Glomerular visceral epithelial cell (primary cell): ENCODE measurements at regions not wholly inside any gene's neighbourhood (a gene's known extent, or its start where the extent isn't known, plus 50 kb on each side); places are given as distances from the start of the nearest gene placed in this dataset.

Experiments
- DNase-seq: peaks from one replicate; pipeline ENCODE4 v3.0.0-alpha.2; 2016; ENCODE audit errors: extremely low spot score

GRCh38 chr6:91812596-91813274 is 1225.9 kb upstream of the MAP3K7 start:
- DNase-seq: no peak

- no peak for DNase-seq
Observed at GRCh38 chr6:91804981-91805380, 1218.1 kb upstream of the MAP3K7 start.

- no peak for DNase-seq
Observed at GRCh38 chr6:91802431-91802830, 1215.6 kb upstream of the MAP3K7 start.

GRCh38 chr6:91796603-91797002 is 1209.7 kb upstream of the MAP3K7 start:
- DNase-seq: no peak

GRCh38 chr6:91788501-91788900 is 1201.6 kb upstream of the MAP3K7 start:
- no peak for DNase-seq

GRCh38 chr6:91786474-91787184 is 1199.8 kb upstream of the MAP3K7 start:
- DNase-seq: no peak

- no peak for DNase-seq
Observed at GRCh38 chr6:91782802-91783201, 1195.9 kb upstream of the MAP3K7 start.

- no peak for DNase-seq
Observed at GRCh38 chr6:91781946-91782345, 1195.1 kb upstream of the MAP3K7 start.

- no peak for DNase-seq
Observed at GRCh38 chr6:91780270-91780669, 1193.4 kb upstream of the MAP3K7 start.

- DNase-seq: no peak
Observed at GRCh38 chr6:91761621-91762020, 1174.7 kb upstream of the MAP3K7 start.

- DNase-seq: no peak
Observed at GRCh38 chr6:91754691-91755090, 1167.8 kb upstream of the MAP3K7 start.

- no peak for DNase-seq
Observed at GRCh38 chr6:91751526-91751925, 1164.7 kb upstream of the MAP3K7 start.

GRCh38 chr6:91744566-91744965 is 1157.7 kb upstream of the MAP3K7 start:
- no peak for DNase-seq

- no peak for DNase-seq
Observed at GRCh38 chr6:91743756-91744155, 1156.9 kb upstream of the MAP3K7 start.

GRCh38 chr6:91731939-91732338 is 1145.1 kb upstream of the MAP3K7 start:
- no peak for DNase-seq

- DNase-seq: no peak
Observed at GRCh38 chr6:91730710-91731109, 1143.8 kb upstream of the MAP3K7 start.

- DNase-seq: no peak
Observed at GRCh38 chr6:91720324-91720723, 1133.5 kb upstream of the MAP3K7 start.

- no peak for DNase-seq
Observed at GRCh38 chr6:91719414-91719813, 1132.5 kb upstream of the MAP3K7 start.

GRCh38 chr6:91718198-91718597 is 1131.3 kb upstream of the MAP3K7 start:
- no peak for DNase-seq

- no peak for DNase-seq
Observed at GRCh38 chr6:91717094-91717493, 1130.2 kb upstream of the MAP3K7 start.

GRCh38 chr6:91716361-91716760 is 1129.5 kb upstream of the MAP3K7 start:
- peak; percentile 27 for DNase-seq

GRCh38 chr6:91715171-91715805 is 1128.4 kb upstream of the MAP3K7 start:
- DNase-seq: no peak

GRCh38 chr6:91713911-91714310 is 1127.0 kb upstream of the MAP3K7 start:
- no peak for DNase-seq
